Hematopoietic multipotent progenitor cell treated with erythropoietin and hydrocortisone succinate and interleukin-3 and kit ligand, for 15 days (in vitro differentiated cells): ENCODE measurements at regions not wholly inside any gene's neighbourhood (a gene's known extent, or its start where the extent isn't known, plus 50 kb on each side); places are given as distances from the start of the nearest gene placed in this dataset.

Experiments used
- DNase-seq: peaks from one replicate; pipeline ENCODE4 v3.0.0-alpha.2; 2015; ENCODE audit warnings: low spot score

- DNase-seq, result no peak
Observed at GRCh38 chr2:129752686-129753085, 226.8 kb upstream of the RAB6C start.

GRCh38 chr2:129753261-129753660 lies 226.2 kb upstream of the RAB6C start:
- no peak for DNase-seq

GRCh38 chr2:129754421-129754820 lies 225.0 kb upstream of the RAB6C start:
- no peak for DNase-seq

GRCh38 chr2:129754831-129755230 lies 224.6 kb upstream of the RAB6C start:
- no peak for DNase-seq

- no peak for DNase-seq
Observed at GRCh38 chr2:129755786-129756185, 223.7 kb upstream of the RAB6C start.

GRCh38 chr2:129756276-129756675 lies 223.2 kb upstream of the RAB6C start:
- DNase-seq, result no peak

- DNase-seq, result no peak
Observed at GRCh38 chr2:129757366-129757914, 222.0 kb upstream of the RAB6C start.

- no peak for DNase-seq
Observed at GRCh38 chr2:129757915-129758783, 221.3 kb upstream of the RAB6C start.

GRCh38 chr2:129758784-129759471 lies 220.5 kb upstream of the RAB6C start:
- DNase-seq, result no peak

GRCh38 chr2:129759472-129760010 lies 219.9 kb upstream of the RAB6C start:
- DNase-seq, result no peak

GRCh38 chr2:129760669-129761068 lies 218.8 kb upstream of the RAB6C start:
- DNase-seq, result no peak

GRCh38 chr2:129761569-129762021 lies 217.9 kb upstream of the RAB6C start:
- DNase-seq, result no peak

GRCh38 chr2:129762386-129763189 lies 216.9 kb upstream of the RAB6C start:
- no peak for DNase-seq

GRCh38 chr2:129763190-129763846 lies 216.1 kb upstream of the RAB6C start:
- DNase-seq, result no peak

- no peak for DNase-seq
Observed at GRCh38 chr2:129763966-129764365, 215.5 kb upstream of the RAB6C start.

GRCh38 chr2:129764376-129765325 lies 214.8 kb upstream of the RAB6C start:
- no peak for DNase-seq

GRCh38 chr2:129765326-129765677 lies 214.2 kb upstream of the RAB6C start:
- no peak for DNase-seq

GRCh38 chr2:129765678-129766351 lies 213.7 kb upstream of the RAB6C start:
- no peak for DNase-seq

- no peak for DNase-seq
Observed at GRCh38 chr2:129766374-129766993, 213.0 kb upstream of the RAB6C start.
